Central memory CD8-positive, alpha-beta T cell (primary cell): ENCODE measurements at regions not wholly inside any gene's neighbourhood (a gene's known extent, or its start where the extent isn't known, plus 50 kb on each side); places are given as distances from the start of the nearest gene placed in this dataset.
"Not testable (repeated sequence)": the region's sequence is repeated elsewhere in the genome, so short reads cannot be mapped to it uniquely, and the experiment has no call there.

ENCODE experiments used
- ATAC-seq: fragments of 150-1000 bp; cut with Tn5 transposase; replicated peaks from 2 replicates; pipeline ENCODE4 v1.10.0; 2022; ENCODE audit warnings: mild to moderate bottlenecking, moderate FRiP score, moderate number of reproducible peaks; ENCODE audit not compliant: poor library complexity, severe bottlenecking; ENCODE audit errors: extremely low read depth
- DNase-seq, 2 donors: peaks; one replicate each; pipeline ENCODE4 v3.0.0; 2021; ENCODE audit warnings: low spot score in 2 of 2
- H3K27ac Mint-ChIP-seq: one replicate; pipeline ENCODE4 v1.8.0; 2022; ENCODE audit warnings: low read depth, mild to moderate bottlenecking, moderate library complexity, mixed read lengths
- H3K27me3 Mint-ChIP-seq: one replicate; pipeline ENCODE4 v1.8.0; 2022; ENCODE audit warnings: mixed read lengths
- H3K36me3 Mint-ChIP-seq: one replicate; pipeline ENCODE4 v1.8.0; 2022; ENCODE audit warnings: mild to moderate bottlenecking, moderate library complexity, mixed read lengths; ENCODE audit not compliant: insufficient read depth
- H3K4me1 Mint-ChIP-seq: one replicate; pipeline ENCODE4 v1.8.0; 2022; ENCODE audit warnings: mixed read lengths
- H3K4me3 Mint-ChIP-seq: one replicate; pipeline ENCODE4 v1.8.0; 2022; ENCODE audit warnings: mild to moderate bottlenecking, moderate library complexity, mixed read lengths
- H3K9me3 Mint-ChIP-seq: one replicate; pipeline ENCODE4 v1.8.0; 2022; ENCODE audit warnings: mixed read lengths

GRCh38 chr12:58117201-58117600, 175.8 kb downstream of the ATP23 start:
- peaks cover 3% of the 10 kb centered on the region for H3K36me3 Mint-ChIP-seq
- H3K9me3 Mint-ChIP-seq = no peaks in the 10 kb centered on the region
- H3K27me3 Mint-ChIP-seq = peaks cover 50% of the 10 kb centered on the region
- no peak for ATAC-seq
- H3K4me3 Mint-ChIP-seq = no peak overlapping the region
- DNase-seq = no peak
- no peak overlapping the region for H3K27ac Mint-ChIP-seq
- no peaks in the 10 kb centered on the region for H3K4me1 Mint-ChIP-seq

GRCh38 chr12:58117667-58118066, 176.3 kb downstream of the ATP23 start:
- ATAC-seq (no peak), DNase-seq (no peak)
- Mint-ChIP-seq H3K27ac (no peak overlapping the region), H3K27me3 (peaks cover 50% of the 10 kb centered on the region), H3K4me1 (no peaks in the 10 kb centered on the region), H3K9me3 (no peaks in the 10 kb centered on the region), H3K36me3 (peaks cover 3% of the 10 kb centered on the region), H3K4me3 (no peak overlapping the region)

DNA sequence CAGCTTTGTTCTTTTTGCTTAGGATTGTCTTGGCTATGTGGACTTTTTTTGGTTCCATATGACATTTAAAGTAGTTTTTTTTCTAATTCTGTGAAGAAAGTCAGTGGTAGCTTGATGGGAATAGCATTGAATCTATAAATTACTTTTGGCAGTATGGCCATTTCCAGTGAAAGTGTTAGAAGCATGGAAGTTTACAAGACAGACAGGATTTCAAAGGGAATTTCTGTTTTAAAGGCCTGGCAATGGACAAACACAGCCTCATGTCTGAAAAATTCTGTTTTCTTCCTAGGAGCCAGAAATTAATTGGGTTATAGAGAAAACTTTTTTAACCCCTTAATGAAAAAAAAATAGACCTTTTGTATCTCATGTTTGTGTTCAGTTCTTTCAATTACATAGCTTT, 184.4 kb downstream of the ATP23 start:
- not testable (repeated sequence) for H3K4me3 Mint-ChIP-seq, H3K36me3 Mint-ChIP-seq, ATAC-seq, H3K9me3 Mint-ChIP-seq, H3K27ac Mint-ChIP-seq, DNase-seq, H3K27me3 Mint-ChIP-seq, H3K4me1 Mint-ChIP-seq

- peaks cover 40% of the 10 kb centered on the region for H3K27me3 Mint-ChIP-seq
- H3K9me3 Mint-ChIP-seq = peaks cover 5% of the 10 kb centered on the region
- ATAC-seq (no peak), DNase-seq (no peak)
- H3K36me3 Mint-ChIP-seq = no peaks in the 10 kb centered on the region
- no peak overlapping the region for H3K27ac Mint-ChIP-seq
- H3K4me3 Mint-ChIP-seq = no peak overlapping the region
- no peaks in the 10 kb centered on the region for H3K4me1 Mint-ChIP-seq
Observed at GRCh38 chr12:58131986-58132755, 190.8 kb downstream of the ATP23 start.

DNA sequence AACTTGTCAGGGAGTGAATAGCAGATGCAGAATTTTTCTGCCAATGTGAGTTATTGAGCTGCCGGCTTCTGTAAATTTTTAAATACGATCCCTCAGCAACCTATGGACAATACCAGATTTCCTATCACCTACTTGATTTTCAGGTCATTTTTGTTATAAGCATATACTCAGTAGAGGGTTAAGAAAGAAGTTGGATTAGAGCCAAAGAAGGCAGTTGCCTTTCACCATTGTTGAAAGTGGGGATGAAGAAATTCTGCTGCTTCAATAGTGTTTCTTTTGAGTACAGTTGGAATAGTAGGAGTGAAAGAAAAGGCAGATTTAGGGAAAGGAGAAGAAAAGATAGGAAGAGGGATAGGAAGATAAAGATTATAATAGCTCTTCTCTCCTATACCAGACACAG, 197.1 kb downstream of the ATP23 start:
- Mint-ChIP-seq H3K4me1 (no peaks in the 10 kb centered on the region), H3K27me3 (peaks cover 35% of the 10 kb centered on the region), H3K27ac (no peak overlapping the region), H3K36me3 (no peaks in the 10 kb centered on the region), H3K4me3 (no peak overlapping the region), H3K9me3 (peaks cover 5% of the 10 kb centered on the region)
- DNase-seq = no peak
- no peak for ATAC-seq

- Mint-ChIP-seq H3K4me3 (no peak overlapping the region), H3K27ac (no peak overlapping the region), H3K27me3 (peaks cover 23% of the 10 kb centered on the region), H3K4me1 (no peaks in the 10 kb centered on the region), H3K9me3 (peaks cover 5% of the 10 kb centered on the region), H3K36me3 (no peaks in the 10 kb centered on the region)
- DNase-seq = no peak
- no peak for ATAC-seq
Observed at GRCh38 chr12:58139894-58140293, 198.5 kb downstream of the ATP23 start.

DNA sequence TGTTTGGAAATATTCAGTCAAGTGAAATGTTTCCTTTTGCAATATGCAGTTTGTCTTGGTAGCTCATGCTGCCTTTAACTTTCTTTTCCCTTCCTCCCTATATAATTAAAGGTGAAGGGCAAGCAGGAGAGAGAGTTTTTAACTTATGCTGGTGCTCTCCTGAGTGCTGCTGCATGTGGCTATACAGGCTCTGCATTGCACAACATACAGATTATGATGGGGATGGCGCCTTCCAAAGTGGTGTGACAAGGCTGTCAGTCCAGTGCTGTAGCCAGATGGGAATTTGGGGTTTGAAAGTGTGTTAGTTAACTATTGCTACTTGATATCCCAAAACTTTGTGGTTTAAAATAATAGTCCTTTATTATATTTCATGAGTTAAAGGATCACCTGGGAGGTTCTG, 199.0 kb downstream of the ATP23 start:
- DNase-seq = no peak
- no peaks in the 10 kb centered on the region for H3K4me1 Mint-ChIP-seq
- H3K36me3 Mint-ChIP-seq = no peaks in the 10 kb centered on the region
- no peak overlapping the region for H3K4me3 Mint-ChIP-seq
- H3K9me3 Mint-ChIP-seq = peaks cover 9% of the 10 kb centered on the region
- peaks cover 19% of the 10 kb centered on the region for H3K27me3 Mint-ChIP-seq
- no peak for ATAC-seq
- no peak overlapping the region for H3K27ac Mint-ChIP-seq

- Mint-ChIP-seq H3K9me3 (peaks cover 10% of the 10 kb centered on the region), H3K4me1 (no peaks in the 10 kb centered on the region), H3K4me3 (no peak overlapping the region), H3K36me3 (no peaks in the 10 kb centered on the region), H3K27me3 (no peaks in the 10 kb centered on the region), H3K27ac (no peak overlapping the region)
- no peak for ATAC-seq
- DNase-seq = no peak
Observed at GRCh38 chr12:58142991-58143390, 201.6 kb downstream of the ATP23 start.

DNA sequence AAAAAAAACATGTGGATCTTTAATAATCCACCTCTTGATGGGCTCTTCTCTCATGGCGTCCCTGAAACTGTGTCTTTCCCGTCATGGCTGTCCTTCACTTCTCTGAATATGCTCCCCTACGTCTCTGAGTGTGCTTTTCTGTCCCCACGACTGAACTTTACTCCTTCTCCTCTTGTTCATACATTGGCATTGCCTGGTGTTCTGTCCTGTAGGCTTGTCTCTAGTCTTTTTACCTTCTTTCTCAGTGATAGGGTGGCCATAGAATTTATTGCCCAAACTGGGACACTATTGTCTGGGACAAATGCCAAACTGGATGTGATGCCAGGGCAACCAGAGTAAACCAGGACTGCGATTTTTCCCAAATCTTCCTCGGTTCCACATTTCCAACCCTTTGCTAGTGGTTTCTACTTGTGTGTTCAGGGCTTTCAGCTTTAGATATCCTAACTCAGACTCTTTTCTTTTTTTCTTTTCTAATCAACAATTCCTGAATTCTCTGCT, 202.2 kb downstream of the ATP23 start:
- H3K27ac Mint-ChIP-seq = no peak overlapping the region
- no peaks in the 10 kb centered on the region for H3K27me3 Mint-ChIP-seq
- no peaks in the 10 kb centered on the region for H3K4me1 Mint-ChIP-seq
- no peaks in the 10 kb centered on the region for H3K36me3 Mint-ChIP-seq
- ATAC-seq (no peak), DNase-seq (no peak)
- peaks cover 10% of the 10 kb centered on the region for H3K9me3 Mint-ChIP-seq
- no peak overlapping the region for H3K4me3 Mint-ChIP-seq

DNA sequence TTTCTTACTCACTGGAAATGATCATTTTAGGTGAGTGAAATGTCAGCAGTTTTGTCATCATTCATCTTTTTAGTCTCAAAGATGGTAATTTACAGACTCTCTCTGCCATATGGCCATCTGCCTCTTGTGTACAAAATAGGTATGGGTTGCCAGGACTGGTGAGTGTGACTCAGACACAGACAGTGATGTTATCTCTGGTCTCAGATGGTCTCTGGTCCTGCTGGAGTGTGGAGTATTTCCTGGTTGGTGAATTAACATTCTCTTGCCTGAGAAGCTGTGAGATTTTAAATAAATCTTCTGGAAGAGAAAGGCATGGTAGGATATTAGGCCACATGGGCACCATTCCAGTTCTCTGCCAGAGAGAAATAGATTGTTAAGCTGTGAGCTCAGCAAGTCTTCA, 207.0 kb downstream of the ATP23 start:
- Mint-ChIP-seq H3K9me3 (peaks cover 10% of the 10 kb centered on the region), H3K4me3 (no peak overlapping the region), H3K4me1 (no peaks in the 10 kb centered on the region), H3K36me3 (no peaks in the 10 kb centered on the region), H3K27ac (no peak overlapping the region), H3K27me3 (peaks cover 10% of the 10 kb centered on the region)
- no peak for ATAC-seq
- DNase-seq = no peak

DNA sequence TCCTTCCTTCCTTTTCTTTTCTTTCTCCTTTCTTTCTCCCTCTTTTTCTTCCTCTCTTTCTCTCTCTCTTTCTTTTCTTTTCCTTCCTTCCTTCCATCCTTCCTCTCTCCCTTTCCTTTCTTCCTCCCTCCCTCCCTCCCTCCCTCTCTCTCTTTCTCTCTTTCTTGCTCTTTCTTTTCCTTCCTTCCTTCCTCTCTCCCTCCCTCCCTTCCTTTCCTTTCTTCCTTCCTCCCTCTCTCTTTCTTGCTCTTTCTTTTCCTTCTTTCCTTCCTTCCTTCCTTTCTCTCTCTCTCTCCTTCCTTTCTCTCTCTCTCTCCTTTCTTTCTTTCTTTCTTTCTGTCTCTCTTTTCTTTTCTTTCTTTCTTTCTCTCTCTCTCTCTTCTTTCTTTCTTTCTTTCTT, 207.6 kb downstream of the ATP23 start:
- peaks cover 10% of the 10 kb centered on the region for H3K9me3 Mint-ChIP-seq
- H3K4me1 Mint-ChIP-seq = no peaks in the 10 kb centered on the region
- peaks cover 14% of the 10 kb centered on the region for H3K27me3 Mint-ChIP-seq
- H3K36me3 Mint-ChIP-seq = no peaks in the 10 kb centered on the region
- ATAC-seq (no peak), DNase-seq (no peak)
- no peak overlapping the region for H3K27ac Mint-ChIP-seq
- no peak overlapping the region for H3K4me3 Mint-ChIP-seq

DNA sequence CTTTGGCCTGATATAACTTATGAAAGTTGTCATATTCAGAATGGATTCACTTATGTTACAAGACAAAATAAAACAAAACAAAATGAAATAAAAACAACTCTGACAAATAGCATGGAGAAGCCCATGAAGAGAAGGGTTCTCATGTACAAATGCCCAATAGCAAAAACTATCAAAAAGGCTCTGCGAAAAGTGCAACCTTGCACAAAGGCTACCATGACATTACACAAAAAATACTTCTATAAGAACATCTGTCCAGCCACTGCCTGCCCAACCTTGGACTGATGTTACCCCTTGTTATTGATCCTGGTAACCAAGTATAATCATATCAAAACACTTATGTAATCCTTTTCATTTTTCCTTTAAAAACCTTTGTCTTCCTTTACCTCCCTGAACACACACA, 213.0 kb downstream of the ATP23 start:
- no peak for DNase-seq
- Mint-ChIP-seq H3K9me3 (no peaks in the 10 kb centered on the region), H3K36me3 (no peaks in the 10 kb centered on the region), H3K27me3 (peaks cover 38% of the 10 kb centered on the region), H3K4me1 (no peaks in the 10 kb centered on the region), H3K27ac (no peak overlapping the region), H3K4me3 (no peak overlapping the region)
- no peak for ATAC-seq

DNA sequence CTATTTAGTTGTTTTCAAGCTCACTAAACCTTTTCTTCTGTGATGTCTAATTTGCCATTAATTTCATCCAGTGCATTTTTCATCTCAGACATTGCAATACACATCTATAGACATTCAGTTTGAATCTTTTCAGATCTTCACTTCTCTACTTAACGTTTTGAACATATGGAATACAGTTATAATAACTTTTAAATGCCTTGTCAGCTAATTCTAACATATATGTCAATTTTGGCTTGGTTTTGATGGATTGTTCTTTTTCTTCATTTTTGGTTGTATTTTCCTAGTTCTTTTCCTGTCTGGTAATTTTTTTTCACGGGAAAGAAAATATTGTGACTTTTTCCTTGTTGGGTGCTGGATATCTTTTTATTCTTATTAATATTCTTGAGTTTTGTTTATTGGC, 215.3 kb downstream of the ATP23 start:
- Mint-ChIP-seq H3K4me3 (no peak overlapping the region), H3K27me3 (peaks cover 38% of the 10 kb centered on the region), H3K27ac (no peak overlapping the region), H3K9me3 (no peaks in the 10 kb centered on the region), H3K4me1 (no peaks in the 10 kb centered on the region), H3K36me3 (no peaks in the 10 kb centered on the region)
- ATAC-seq (no peak), DNase-seq (no peak)
